HG03039 (cell line): ENCODE measurements at regions not wholly inside any gene's neighbourhood (a gene's known extent, or its start where the extent isn't known, plus 50 kb on each side); places are given as distances from the start of the nearest gene placed in this dataset.
"Not testable (repeated sequence)": the region's sequence is repeated elsewhere in the genome, so short reads cannot be mapped to it uniquely, and the experiment has no call there.

Experiments
- ATAC-seq: cut with Tn5 transposase; IDR thresholded peaks from one replicate; pipeline ENCODE4 v1.9.1; 2021; ENCODE audit warnings: mild to moderate bottlenecking, moderate library complexity; ENCODE audit not compliant: unreplicated experiment

GRCh38 chr7:41579961-41580935 lies 122.6 kb downstream of the INHBA start:
- ATAC-seq = no peak

DNA sequence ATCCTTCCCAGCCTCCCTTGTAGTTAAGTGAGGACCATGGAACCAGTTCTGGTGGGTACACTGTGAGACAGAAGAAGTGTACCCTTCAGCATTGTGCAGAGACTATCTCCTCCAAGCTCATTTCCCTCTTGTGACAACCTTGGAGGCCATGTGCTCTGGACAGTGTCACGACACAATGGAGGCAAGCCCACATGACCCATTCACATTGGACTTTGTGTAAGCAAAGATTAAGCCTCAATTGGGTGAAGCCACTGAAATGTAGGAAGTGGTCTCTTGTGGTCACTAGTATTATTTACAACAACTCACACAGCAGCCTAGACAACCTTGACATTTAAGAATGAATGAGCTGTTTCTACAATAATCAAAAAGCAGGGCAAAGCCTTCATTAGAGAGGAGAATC lies 124.2 kb downstream of the INHBA start:
- ATAC-seq = no peak

DNA sequence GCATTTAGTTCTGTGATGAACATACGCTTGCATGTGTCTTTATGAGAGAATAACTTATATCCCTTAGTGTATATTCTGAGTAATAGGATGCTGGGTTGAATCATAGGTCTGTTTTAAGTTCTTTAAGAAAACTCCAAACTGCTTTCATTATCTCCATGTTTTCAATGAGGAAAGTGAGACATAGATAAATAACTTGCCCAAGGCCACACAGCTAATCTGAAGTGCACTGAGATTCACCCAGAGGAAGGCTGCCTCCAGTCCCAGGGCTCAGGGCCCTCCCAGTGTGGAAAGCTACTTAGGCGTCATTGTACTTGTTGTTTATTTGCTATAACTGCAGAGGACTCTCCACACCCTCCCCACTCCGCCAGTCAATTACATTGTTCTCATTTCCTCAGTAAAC lies 126.7 kb downstream of the INHBA start:
- ATAC-seq = no peak

GRCh38 chr7:41574377-41574776 lies 128.5 kb downstream of the INHBA start:
- no peak for ATAC-seq

DNA sequence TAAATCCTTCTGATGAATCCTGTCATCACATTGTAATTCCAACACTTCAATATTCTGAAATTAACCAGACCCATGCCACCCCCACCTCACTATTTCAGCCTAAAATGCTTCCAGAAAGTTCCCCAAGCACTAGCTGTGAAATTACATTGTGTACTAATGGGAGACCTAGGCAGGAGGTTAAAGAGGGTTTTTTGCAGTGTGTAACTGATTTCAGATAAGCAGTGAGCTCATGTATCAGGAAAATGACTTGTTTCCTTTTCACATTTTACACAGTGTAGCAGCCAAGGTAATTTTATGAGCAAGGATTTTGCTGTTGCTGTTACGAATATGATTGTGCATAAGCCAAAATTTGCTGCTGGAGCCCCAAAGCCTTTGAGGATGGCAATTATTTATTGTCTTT lies 129.0 kb downstream of the INHBA start:
- no peak for ATAC-seq

- no peak for ATAC-seq
Measured at GRCh38 chr7:41573443-41573842, 129.4 kb downstream of the INHBA start.

DNA sequence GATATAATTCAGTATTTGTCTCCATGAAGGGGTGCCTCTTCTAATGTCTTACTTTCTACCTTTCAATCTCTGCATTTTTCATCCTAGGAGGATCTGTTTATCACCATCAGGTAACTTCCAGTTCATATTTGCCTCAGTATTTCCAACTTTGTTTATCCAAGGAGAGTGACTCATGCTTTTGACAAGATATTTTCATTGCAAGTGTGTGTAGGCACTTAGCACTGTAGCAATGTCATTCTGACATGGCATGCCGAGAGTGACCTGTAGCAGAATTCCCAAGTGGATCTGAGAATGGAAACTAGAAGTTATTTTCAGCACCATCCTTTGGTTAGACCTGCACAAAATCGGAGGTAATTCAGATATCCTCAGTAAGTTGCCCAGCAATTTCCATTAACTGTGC lies 129.9 kb downstream of the INHBA start:
- no peak for ATAC-seq

DNA sequence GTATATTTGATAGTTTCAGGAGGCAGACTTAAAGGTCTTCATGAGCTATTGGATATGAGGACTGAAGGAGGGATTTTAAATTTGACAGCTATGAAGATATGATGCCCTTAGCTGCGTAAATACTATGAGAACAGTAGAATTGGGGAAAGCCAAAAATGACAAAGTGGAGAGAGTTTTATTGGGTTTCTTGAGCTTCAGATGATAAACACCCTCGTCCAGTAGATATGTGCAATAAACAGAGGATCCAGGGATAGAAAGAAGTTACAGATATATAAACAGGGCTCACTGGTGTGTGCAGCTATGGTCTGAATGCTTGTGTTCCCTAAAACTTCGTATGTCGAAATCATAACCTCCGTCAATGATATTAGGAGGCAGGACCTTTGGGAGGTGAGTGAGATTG lies 131.3 kb downstream of the INHBA start:
- no peak for ATAC-seq

DNA sequence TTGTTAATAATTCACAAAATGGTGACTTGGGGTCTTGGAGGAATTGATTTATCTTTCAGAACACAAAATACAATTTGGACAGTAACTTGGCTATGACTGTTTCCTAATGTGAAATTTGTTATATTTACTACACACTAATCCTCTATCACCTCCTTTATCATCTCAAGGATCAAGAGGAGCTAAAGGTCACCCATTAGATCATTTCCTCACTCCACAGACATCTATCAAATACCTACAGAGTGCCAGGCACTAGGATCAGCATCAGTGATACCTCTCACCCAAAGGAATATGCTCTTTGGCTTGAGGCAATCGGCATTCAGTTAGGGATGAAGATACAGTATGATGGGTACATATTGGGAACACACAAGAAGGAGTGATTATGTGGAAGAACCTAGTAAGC lies 132.1 kb downstream of the INHBA start:
- no peak for ATAC-seq

GRCh38 chr7:41568135-41568534 lies 134.8 kb downstream of the INHBA start:
- ATAC-seq = no peak

- ATAC-seq = no peak
Measured at GRCh38 chr7:41567731-41568114, 135.2 kb downstream of the INHBA start.

DNA sequence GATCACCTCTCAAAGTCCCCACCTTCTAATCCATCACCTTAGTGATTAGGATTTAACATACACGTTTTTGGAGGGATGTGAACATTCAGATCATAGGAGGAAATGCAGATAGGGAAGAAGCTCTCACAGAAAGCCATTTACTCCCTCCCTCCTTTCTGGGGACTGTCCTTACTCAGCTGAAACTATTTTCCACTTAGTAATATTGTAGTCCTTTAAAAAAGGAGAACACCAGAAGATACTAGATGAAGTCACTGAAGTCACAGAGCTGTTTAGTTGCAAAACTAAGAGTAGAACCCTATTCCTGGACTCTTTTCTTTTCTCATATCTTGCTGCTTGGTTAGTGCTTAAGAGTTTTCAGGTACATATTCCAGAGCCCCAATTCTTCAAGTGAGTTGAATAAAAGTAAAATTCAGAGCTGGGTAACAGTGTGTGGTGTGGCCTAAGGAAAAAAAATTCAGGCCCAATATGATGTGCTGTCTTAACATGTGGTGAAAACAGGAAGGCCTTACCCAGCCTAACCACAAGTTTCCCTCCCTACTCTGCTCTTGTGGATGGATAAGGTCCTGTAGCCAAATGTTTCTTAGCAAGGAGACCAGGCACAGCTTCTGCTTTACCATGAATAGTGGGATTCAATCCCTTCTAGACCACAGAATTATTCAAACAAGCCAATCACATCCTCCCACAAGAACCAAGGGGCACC lies 135.7 kb downstream of the INHBA start:
- ATAC-seq = no peak

DNA sequence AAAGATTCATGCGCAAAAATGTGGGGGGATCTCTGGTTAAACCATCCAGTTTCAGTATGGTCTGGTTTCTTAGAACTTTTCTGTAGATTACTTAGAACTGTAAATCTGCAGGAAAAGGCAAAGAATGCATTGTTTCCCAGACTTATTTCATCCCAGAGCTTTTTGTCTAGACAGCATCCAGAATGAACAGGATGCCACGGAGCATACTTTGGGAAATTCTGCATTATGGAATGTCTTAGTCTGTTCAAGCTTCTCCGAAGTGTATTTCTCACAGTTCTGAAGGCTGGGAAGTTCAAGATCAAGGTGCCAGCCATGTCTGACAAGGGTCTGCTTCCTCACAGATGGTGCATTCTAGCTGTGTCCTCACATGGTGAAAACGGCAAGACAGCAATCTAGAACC lies 136.3 kb downstream of the INHBA start:
- no peak for ATAC-seq

GRCh38 chr7:41565655-41566054 lies 137.2 kb downstream of the INHBA start:
- ATAC-seq = no peak

DNA sequence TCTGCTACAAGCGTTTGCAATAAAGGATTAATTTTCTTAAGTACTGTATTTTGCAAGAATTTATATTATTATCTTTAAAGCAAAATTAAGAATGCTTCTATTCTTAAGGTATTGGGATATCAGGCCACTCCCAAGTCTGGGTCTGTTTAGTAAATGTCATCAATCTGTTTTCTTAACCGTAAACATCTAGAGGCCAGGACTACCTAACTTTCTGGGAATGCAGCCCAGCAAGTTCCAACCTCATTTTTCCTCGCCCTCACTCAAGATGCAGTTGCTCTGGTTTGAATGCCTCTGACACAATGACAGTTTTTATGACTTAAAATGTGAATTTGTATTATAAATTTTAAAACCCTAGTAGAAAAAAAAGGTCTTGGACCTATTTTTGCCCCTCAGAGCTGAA lies 143.5 kb downstream of the INHBA start:
- ATAC-seq = no peak

GRCh38 chr7:41554481-41554880 lies 148.4 kb downstream of the INHBA start:
- no peak for ATAC-seq

- not testable (repeated sequence) for ATAC-seq
Measured at GRCh38 chr7:41550046-41550445, 152.8 kb downstream of the INHBA start.

DNA sequence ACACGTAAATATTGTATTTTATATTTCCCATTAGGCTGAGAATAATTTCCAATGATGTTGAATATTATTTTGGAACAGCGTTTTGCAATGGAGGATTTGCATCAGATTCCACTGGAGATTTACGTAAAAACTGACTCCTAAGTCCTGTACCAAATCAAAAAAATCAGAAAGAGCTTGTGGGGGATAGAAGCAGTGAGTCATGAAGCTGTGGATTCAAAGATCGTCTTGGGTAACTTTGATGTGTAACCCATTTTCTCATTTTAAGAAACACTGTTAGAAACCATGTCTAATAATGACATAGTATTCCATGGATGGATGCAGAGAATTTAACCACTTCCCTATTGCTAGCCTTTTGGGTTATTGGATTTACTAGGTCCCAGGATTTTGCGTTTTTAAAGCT lies 158.6 kb downstream of the INHBA start:
- no peak for ATAC-seq

GRCh38 chr7:41540601-41541000 lies 162.3 kb downstream of the INHBA start:
- ATAC-seq = no peak

- no peak for ATAC-seq
Measured at GRCh38 chr7:41538810-41539724, 163.8 kb downstream of the INHBA start.
